ENCODE measurements at regions not wholly inside any gene's neighbourhood (a gene's known extent, or its start where the extent isn't known, plus 50 kb on each side); places are given as distances from the start of the nearest gene placed in this dataset.
A peak's percentile ranks its signal among the peaks of the same experiment; 100 is the strongest.
"Not testable (repeated sequence)": the region's sequence is repeated elsewhere in the genome, so short reads cannot be mapped to it uniquely, and the experiment has no call there.

GRCh38 chr22:48301908-48302307 is 1525.8 kb downstream of the BRD1 start:
- WGBS, 10 experiments = 0 to 80% (median 40%) methylated on average over 1 to 7 of the region's 8 CpGs; no CpG with 5 or more reads in 3 of the 10 experiments
- Histone ChIP-seq H3K4me1 (replicated peaks in 1 of 2) (no peaks in the 10 kb centered on the region), H3K27ac (no peak overlapping the region), H3K4me3 (no peak overlapping the region)
- in situ Hi-C loops (cut with MboI; ENCODE audit: low pct_unique_long_range_greater_than_20kb in 2 of 9, low sequenced_read_pairs in 9 of 9, unreplicated experiment in 9 of 9) = no loop called here
- ATAC-seq (replicated peaks in 6 of 8) = no peak

GRCh38 chr22:48301421-48301820 is 1526.3 kb downstream of the BRD1 start:
- in situ Hi-C loops (cut with MboI; ENCODE audit: low pct_unique_long_range_greater_than_20kb in 2 of 9, low sequenced_read_pairs in 9 of 9, unreplicated experiment in 9 of 9) = no loop called here
- whole genome bisulfite sequencing, 10 experiments = 6 to 80% (median 54%) methylated on average over 3 to 9 of the region's 11 CpGs; no CpG with 5 or more reads in 5 of the 10 experiments
- no peak overlapping the region for H3K4me3 ChIP-seq
- no peaks in the 10 kb centered on the region for H3K4me1 ChIP-seq (replicated peaks in 1 of 2)
- H3K27ac ChIP-seq = no peak overlapping the region
- no peak for ATAC-seq (replicated peaks in 6 of 8)

- Histone ChIP-seq H3K4me3 (no peak overlapping the region), H3K4me1 (replicated peaks in 1 of 2) (no peaks in the 10 kb centered on the region), H3K27ac (no peak overlapping the region)
- 50 to 83% (median 71%) methylated on average over 1 to 11 of the region's 11 CpGs; no CpG with 5 or more reads in 1 of the 10 experiments for WGBS, 10 experiments
- no peak for ATAC-seq (replicated peaks in 6 of 8)
- in situ Hi-C loops (cut with MboI; ENCODE audit: low pct_unique_long_range_greater_than_20kb in 2 of 9, low sequenced_read_pairs in 9 of 9, unreplicated experiment in 9 of 9) = no loop called here
Measured at GRCh38 chr22:48300877-48301276, 1526.8 kb downstream of the BRD1 start.

- 70 to 80% methylated on average over 1 to 5 of the region's 18 CpGs; no CpG with 5 or more reads in 8 of the 10 experiments for WGBS, 10 experiments
- H3K27ac ChIP-seq = no peak overlapping the region
- in situ Hi-C loops (cut with MboI; ENCODE audit: low pct_unique_long_range_greater_than_20kb in 2 of 9, low sequenced_read_pairs in 9 of 9, unreplicated experiment in 9 of 9) = no loop called here
- ATAC-seq (replicated peaks in 6 of 8) = no peak
- no peaks in the 10 kb centered on the region for H3K4me1 ChIP-seq (replicated peaks in 1 of 2)
- no peak overlapping the region for H3K4me3 ChIP-seq
Measured at GRCh38 chr22:48299801-48300200, 1527.9 kb downstream of the BRD1 start.

GRCh38 chr22:48299124-48299523 is 1528.5 kb downstream of the BRD1 start:
- Histone ChIP-seq H3K4me1 (replicated peaks in 1 of 2) (no peaks in the 10 kb centered on the region), H3K27ac (no peak overlapping the region), H3K4me3 (no peak overlapping the region)
- 30 to 96% (median 42%) methylated on average over 2 to 4 of the region's 8 CpGs; no CpG with 5 or more reads in 5 of the 10 experiments for WGBS, 10 experiments
- in situ Hi-C loops (cut with MboI; ENCODE audit: low pct_unique_long_range_greater_than_20kb in 2 of 9, low sequenced_read_pairs in 9 of 9, unreplicated experiment in 9 of 9) = no loop called here
- ATAC-seq (replicated peaks in 6 of 8) = no peak

- no peak overlapping the region for H3K4me3 ChIP-seq
- no peaks in the 10 kb centered on the region for H3K4me1 ChIP-seq (replicated peaks in 1 of 2)
- H3K27ac ChIP-seq = no peak overlapping the region
- in situ Hi-C loops (cut with MboI; ENCODE audit: low pct_unique_long_range_greater_than_20kb in 2 of 9, low sequenced_read_pairs in 9 of 9, unreplicated experiment in 9 of 9) = no loop called here
- WGBS, 10 experiments = 20 to 80% (median 46%) methylated on average over 1 to 5 of the region's 7 CpGs; no CpG with 5 or more reads in 2 of the 10 experiments
- ATAC-seq (replicated peaks in 6 of 8) = no peak
Measured at GRCh38 chr22:48297296-48297695, 1530.4 kb downstream of the BRD1 start.

- H3K4me1 ChIP-seq (replicated peaks in 1 of 2); H3K27ac ChIP-seq; in situ Hi-C loops (cut with MboI; ENCODE audit: low pct_unique_long_range_greater_than_20kb in 2 of 9, low sequenced_read_pairs in 9 of 9, unreplicated experiment in 9 of 9); H3K4me3 ChIP-seq; ATAC-seq (replicated peaks in 6 of 8): not testable (repeated sequence)
- WGBS, 10 experiments = no CpG with 5 or more reads among the region's 2 CpGs
Measured at GRCh38 chr22:48289954-48290353, 1527.5 kb downstream of the TBC1D22A start.

- Histone ChIP-seq H3K4me3 (no peak overlapping the region), H3K4me1 (replicated peaks in 1 of 2) (no peaks in the 10 kb centered on the region), H3K27ac (no peak overlapping the region)
- 0 to 80% (median 19%) methylated on average over 1 to 3 of the region's 3 CpGs; no CpG with 5 or more reads in 5 of the 10 experiments for WGBS, 10 experiments
- no peak for ATAC-seq (replicated peaks in 6 of 8)
- in situ Hi-C loops (cut with MboI; ENCODE audit: low pct_unique_long_range_greater_than_20kb in 2 of 9, low sequenced_read_pairs in 9 of 9, unreplicated experiment in 9 of 9) = no loop called here
Measured at GRCh38 chr22:48288376-48288940, 1526.0 kb downstream of the TBC1D22A start.

- in situ Hi-C loops (cut with MboI; ENCODE audit: low pct_unique_long_range_greater_than_20kb in 2 of 9, low sequenced_read_pairs in 9 of 9, unreplicated experiment in 9 of 9) = no loop called here
- Histone ChIP-seq H3K27ac (no peak overlapping the region), H3K4me1 (replicated peaks in 1 of 2) (no peaks in the 10 kb centered on the region), H3K4me3 (no peak overlapping the region)
- WGBS, 10 experiments = 10 to 100% (median 48%) methylated on average over 1 to 5 of the region's 5 CpGs; no CpG with 5 or more reads in 2 of the 10 experiments
- ATAC-seq (replicated peaks in 6 of 8) = peak in 2 of 8 experiments; percentile 35 to 38
Measured at GRCh38 chr22:48287031-48287430, 1524.6 kb downstream of the TBC1D22A start.

GRCh38 chr22:48284671-48285070 is 1522.2 kb downstream of the TBC1D22A start:
- no peak for ATAC-seq (replicated peaks in 6 of 8)
- Histone ChIP-seq H3K4me3 (no peak overlapping the region), H3K4me1 (replicated peaks in 1 of 2) (no peaks in the 10 kb centered on the region), H3K27ac (no peak overlapping the region)
- in situ Hi-C loops (cut with MboI; ENCODE audit: low pct_unique_long_range_greater_than_20kb in 2 of 9, low sequenced_read_pairs in 9 of 9, unreplicated experiment in 9 of 9) = no loop called here
- 13 to 100% (median 40%) methylated on average over 1 to 4 of the region's 4 CpGs; no CpG with 5 or more reads in 1 of the 10 experiments for WGBS, 10 experiments

GRCh38 chr22:48282804-48283203 is 1520.4 kb downstream of the TBC1D22A start:
- Histone ChIP-seq H3K4me1 (replicated peaks in 1 of 2) (no peaks in the 10 kb centered on the region), H3K4me3 (no peak overlapping the region), H3K27ac (no peak overlapping the region)
- WGBS, 10 experiments = 20 to 100% (median 51%) methylated on average over 1 to 2 of the region's 2 CpGs; no CpG with 5 or more reads in 3 of the 10 experiments
- in situ Hi-C loops (cut with MboI; ENCODE audit: low pct_unique_long_range_greater_than_20kb in 2 of 9, low sequenced_read_pairs in 9 of 9, unreplicated experiment in 9 of 9) = no loop called here
- ATAC-seq (replicated peaks in 6 of 8) = no peak

- H3K4me3 ChIP-seq = no peak overlapping the region
- H3K27ac ChIP-seq = no peak overlapping the region
- in situ Hi-C loops (cut with MboI; ENCODE audit: low pct_unique_long_range_greater_than_20kb in 2 of 9, low sequenced_read_pairs in 9 of 9, unreplicated experiment in 9 of 9) = no loop called here
- ATAC-seq (replicated peaks in 6 of 8) = no peak
- no peaks in the 10 kb centered on the region for H3K4me1 ChIP-seq (replicated peaks in 1 of 2)
- WGBS, 10 experiments = 0 to 80% (median 63%) methylated on average over 1 to 5 of the region's 6 CpGs; no CpG with 5 or more reads in 4 of the 10 experiments
Measured at GRCh38 chr22:48279461-48279756, 1517.0 kb downstream of the TBC1D22A start.

- 18 to 80% (median 63%) methylated on average over 1 to 4 of the region's 19 CpGs; no CpG with 5 or more reads in 4 of the 10 experiments for WGBS, 10 experiments
- H3K27ac ChIP-seq = no peak overlapping the region
- peak in 1 of 8 experiments; percentile 55 for ATAC-seq (replicated peaks in 6 of 8)
- H3K4me1 ChIP-seq (replicated peaks in 1 of 2) = no peaks in the 10 kb centered on the region
- no peak overlapping the region for H3K4me3 ChIP-seq
- in situ Hi-C loops (cut with MboI; ENCODE audit: low pct_unique_long_range_greater_than_20kb in 2 of 9, low sequenced_read_pairs in 9 of 9, unreplicated experiment in 9 of 9) = no loop called here
Measured at GRCh38 chr22:48278620-48279460, 1516.4 kb downstream of the TBC1D22A start.
